ENCODE measurements at regions not wholly inside any gene's neighbourhood (a gene's known extent, or its start where the extent isn't known, plus 50 kb on each side); places are given as distances from the start of the nearest gene placed in this dataset.
"Not testable (repeated sequence)": the region's sequence is repeated elsewhere in the genome, so short reads cannot be mapped to it uniquely, and the experiment has no call there.

DNA sequence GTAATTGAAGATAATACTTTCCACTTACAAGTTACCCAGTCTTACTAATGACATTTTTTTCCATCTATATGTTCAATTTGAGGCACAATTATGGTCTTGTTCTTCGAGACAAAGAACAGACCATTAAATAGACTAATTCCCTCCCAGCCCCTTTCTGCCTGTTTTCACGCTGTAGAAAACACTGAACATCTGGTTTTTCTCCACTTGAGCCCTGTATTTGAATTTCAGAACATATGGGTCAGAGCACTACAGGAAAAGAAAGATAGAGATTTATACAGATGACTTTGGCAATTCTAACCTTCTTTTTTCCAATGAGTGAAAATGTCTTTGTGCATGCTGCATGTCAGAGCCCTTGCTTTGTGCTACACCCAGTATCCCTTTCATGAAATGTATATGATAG lies 506.9 kb downstream of the LRRC70 start:
- no peaks in the 10 kb centered on the region for H3K27me3 Mint-ChIP-seq (ENCODE audit: insufficient read depth, unreplicated experiment)
- peak overlapping the region; percentile 34 for H3K27ac Mint-ChIP-seq (ENCODE audit: unreplicated experiment)
- Histone ChIP-seq H3K4me3 (ENCODE audit: low read depth, low read length) (no peak overlapping the region), H3K9me3 (peaks cover 4% of the 10 kb centered on the region; the same call in 1 of the 2 replicates), H3K36me3 (ENCODE audit: control insufficient read depth, insufficient read depth, low read length) (no peaks in the 10 kb centered on the region), H3K4me1 (peaks cover 22% of the 10 kb centered on the region), H3K27me3 (replicated peaks; ENCODE audit: control insufficient read depth, insufficient read depth, low read length) (no peaks in the 10 kb centered on the region)
- H3K4me3 Mint-ChIP-seq (ENCODE audit: unreplicated experiment) = no peak overlapping the region
- no peak for DNase-seq
- TF ChIP-seq, protein P1, sequence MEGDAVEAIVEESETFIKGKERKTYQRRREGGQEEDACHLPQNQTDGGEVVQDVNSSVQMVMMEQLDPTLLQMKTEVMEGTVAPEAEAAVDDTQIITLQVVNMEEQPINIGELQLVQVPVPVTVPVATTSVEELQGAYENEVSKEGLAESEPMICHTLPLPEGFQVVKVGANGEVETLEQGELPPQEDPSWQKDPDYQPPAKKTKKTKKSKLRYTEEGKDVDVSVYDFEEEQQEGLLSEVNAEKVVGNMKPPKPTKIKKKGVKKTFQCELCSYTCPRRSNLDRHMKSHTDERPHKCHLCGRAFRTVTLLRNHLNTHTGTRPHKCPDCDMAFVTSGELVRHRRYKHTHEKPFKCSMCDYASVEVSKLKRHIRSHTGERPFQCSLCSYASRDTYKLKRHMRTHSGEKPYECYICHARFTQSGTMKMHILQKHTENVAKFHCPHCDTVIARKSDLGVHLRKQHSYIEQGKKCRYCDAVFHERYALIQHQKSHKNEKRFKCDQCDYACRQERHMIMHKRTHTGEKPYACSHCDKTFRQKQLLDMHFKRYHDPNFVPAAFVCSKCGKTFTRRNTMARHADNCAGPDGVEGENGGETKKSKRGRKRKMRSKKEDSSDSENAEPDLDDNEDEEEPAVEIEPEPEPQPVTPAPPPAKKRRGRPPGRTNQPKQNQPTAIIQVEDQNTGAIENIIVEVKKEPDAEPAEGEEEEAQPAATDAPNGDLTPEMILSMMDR (IDR thresholded peaks at IDR 0.05; ENCODE audit: insufficient read depth in 1 of 2, low read depth in 1 of 2, low read length in 1 of 2, severe bottlenecking in 1 of 2, unreplicated experiment in 1 of 2) = no peak
- intact Hi-C loops (cut with micrococcal nuclease; ENCODE audit: unreplicated experiment) = no loop called here
- CTCF ChIA-PET = no interaction called here
- H3K9me3 Mint-ChIP-seq (ENCODE audit: unreplicated experiment) = peaks cover 30% of the 10 kb centered on the region
- H3K4me1 Mint-ChIP-seq (ENCODE audit: low read depth, unreplicated experiment) = peaks cover 21% of the 10 kb centered on the region
- no peaks in the 10 kb centered on the region for H3K36me3 Mint-ChIP-seq (ENCODE audit: insufficient read depth, unreplicated experiment)
- POLR2A ChIA-PET = no interaction called here
- BruUV-seq (replicated peaks) = no TSS peak

- peaks cover 22% of the 10 kb centered on the region for H3K4me1 ChIP-seq
- H3K27ac Mint-ChIP-seq (ENCODE audit: unreplicated experiment); H3K36me3 Mint-ChIP-seq (ENCODE audit: insufficient read depth, unreplicated experiment); H3K36me3 ChIP-seq (ENCODE audit: control insufficient read depth, insufficient read depth, low read length); H3K27me3 ChIP-seq (replicated peaks; ENCODE audit: control insufficient read depth, insufficient read depth, low read length); CTCF ChIA-PET; BruUV-seq (replicated peaks); DNase-seq; intact Hi-C loops (cut with micrococcal nuclease; ENCODE audit: unreplicated experiment); H3K9me3 ChIP-seq; H3K4me3 Mint-ChIP-seq (ENCODE audit: unreplicated experiment); POLR2A ChIA-PET; H3K27me3 Mint-ChIP-seq (ENCODE audit: insufficient read depth, unreplicated experiment); H3K4me3 ChIP-seq (ENCODE audit: low read depth, low read length): not testable (repeated sequence)
- Mint-ChIP-seq H3K4me1 (ENCODE audit: low read depth, unreplicated experiment) (peaks cover 21% of the 10 kb centered on the region), H3K9me3 (ENCODE audit: unreplicated experiment) (peaks cover 43% of the 10 kb centered on the region)
Observed at GRCh38 chr5:63083689-63084088, 505.1 kb downstream of the LRRC70 start.

DNA sequence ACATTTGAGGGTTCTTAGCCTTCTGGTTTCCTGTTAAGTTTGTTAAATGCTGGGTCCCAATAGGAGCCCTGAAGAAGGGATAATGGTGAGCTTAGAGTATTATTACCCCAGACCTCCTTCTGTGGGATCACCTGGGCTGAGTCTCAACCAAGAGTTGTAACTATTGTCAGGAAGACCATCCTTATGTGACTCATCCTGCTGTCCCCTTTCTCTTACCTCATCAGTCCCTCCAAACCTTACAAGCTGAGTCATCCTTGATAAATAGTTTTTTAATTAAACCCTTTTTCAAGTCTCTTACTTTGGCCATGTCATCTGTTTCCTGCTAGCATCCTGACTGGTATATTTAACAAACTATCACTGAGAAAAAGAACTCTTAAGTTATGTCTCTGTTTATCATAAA lies 502.8 kb downstream of the LRRC70 start:
- peaks cover 12% of the 10 kb centered on the region for H3K4me1 Mint-ChIP-seq (ENCODE audit: low read depth, unreplicated experiment)
- H3K4me1 ChIP-seq = peaks cover 11% of the 10 kb centered on the region
- no peak for DNase-seq
- no peak overlapping the region for H3K4me3 Mint-ChIP-seq (ENCODE audit: unreplicated experiment)
- TF ChIP-seq, protein P1 (IDR thresholded peaks at IDR 0.05; ENCODE audit: insufficient read depth in 1 of 2, low read depth in 1 of 2, low read length in 1 of 2, severe bottlenecking in 1 of 2, unreplicated experiment in 1 of 2) = no peak
- no peaks in the 10 kb centered on the region for H3K27me3 ChIP-seq (replicated peaks; ENCODE audit: control insufficient read depth, insufficient read depth, low read length)
- H3K27ac Mint-ChIP-seq (ENCODE audit: unreplicated experiment) = no peak overlapping the region
- ChIA-PET CTCF (no interaction called here), POLR2A (no interaction called here)
- no peaks in the 10 kb centered on the region for H3K36me3 Mint-ChIP-seq (ENCODE audit: insufficient read depth, unreplicated experiment)
- intact Hi-C loops (cut with micrococcal nuclease; ENCODE audit: unreplicated experiment) = no loop called here
- H3K9me3 Mint-ChIP-seq (ENCODE audit: unreplicated experiment) = peaks cover 39% of the 10 kb centered on the region
- no TSS peak for BruUV-seq (replicated peaks)
- no peaks in the 10 kb centered on the region for H3K27me3 Mint-ChIP-seq (ENCODE audit: insufficient read depth, unreplicated experiment)
- no peak overlapping the region for H3K4me3 ChIP-seq (ENCODE audit: low read depth, low read length)
- no peaks in the 10 kb centered on the region for H3K36me3 ChIP-seq (ENCODE audit: control insufficient read depth, insufficient read depth, low read length)
- H3K9me3 ChIP-seq = peaks cover 4% of the 10 kb centered on the region; the same call in 1 of the 2 replicates

DNA sequence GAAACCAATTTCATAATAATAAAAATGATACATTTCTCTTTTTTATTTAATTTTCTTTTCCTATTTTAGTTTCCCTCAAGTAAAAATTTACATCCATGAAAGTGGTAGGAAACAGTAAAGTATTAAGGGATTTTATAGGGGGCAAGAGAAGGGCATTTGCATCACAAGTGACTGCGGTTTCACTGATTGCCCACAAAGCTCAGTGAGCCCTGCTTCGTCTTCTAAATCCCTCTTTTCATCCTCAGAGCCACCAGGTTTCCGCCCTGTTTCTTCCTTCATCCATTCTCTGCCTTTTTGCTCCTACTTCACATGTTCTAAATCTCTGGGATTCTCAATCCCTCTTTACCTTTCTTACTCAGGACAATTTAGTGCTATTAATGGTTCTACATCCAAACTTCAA lies 491.4 kb downstream of the LRRC70 start:
- ChIA-PET POLR2A (no interaction called here), CTCF (no interaction called here)

More for the DNA sequence above, 491.4 kb downstream of the LRRC70 start:
- Histone ChIP-seq H3K4me1 (no peaks in the 10 kb centered on the region), H3K36me3 (ENCODE audit: control insufficient read depth, insufficient read depth, low read length) (no peaks in the 10 kb centered on the region), H3K9me3 (no peaks in the 10 kb centered on the region; the same call in 1 of the 2 replicates), H3K4me3 (ENCODE audit: low read depth, low read length) (no peak overlapping the region), H3K27me3 (replicated peaks; ENCODE audit: control insufficient read depth, insufficient read depth, low read length) (no peaks in the 10 kb centered on the region)
- no peak overlapping the region for H3K4me3 Mint-ChIP-seq (ENCODE audit: unreplicated experiment)
- no TSS peak for BruUV-seq (replicated peaks)
- peaks cover 6% of the 10 kb centered on the region for H3K9me3 Mint-ChIP-seq (ENCODE audit: unreplicated experiment)
- no peak for DNase-seq
- H3K4me1 Mint-ChIP-seq (ENCODE audit: low read depth, unreplicated experiment) = no peaks in the 10 kb centered on the region
- no peaks in the 10 kb centered on the region for H3K36me3 Mint-ChIP-seq (ENCODE audit: insufficient read depth, unreplicated experiment)
- H3K27ac Mint-ChIP-seq (ENCODE audit: unreplicated experiment) = no peak overlapping the region
- intact Hi-C loops (cut with micrococcal nuclease; ENCODE audit: unreplicated experiment) = no loop called here
- no peaks in the 10 kb centered on the region for H3K27me3 Mint-ChIP-seq (ENCODE audit: insufficient read depth, unreplicated experiment)
- TF ChIP-seq, protein P1 (IDR thresholded peaks at IDR 0.05; ENCODE audit: insufficient read depth in 1 of 2, low read depth in 1 of 2, low read length in 1 of 2, severe bottlenecking in 1 of 2, unreplicated experiment in 1 of 2) = no peak
